ENCODE measurements at regions not wholly inside any gene's neighbourhood (a gene's known extent, or its start where the extent isn't known, plus 50 kb on each side); places are given as distances from the start of the nearest gene placed in this dataset.

GRCh38 chr18:78587626-78588600 lies 391.7 kb upstream of the SALL3 start:
- DNase-seq (ENCODE audit: low read depth in 3 of 3) = no peak

- no peak for DNase-seq (ENCODE audit: low read depth in 3 of 3)
Measured at GRCh38 chr18:78589916-78590437, 389.6 kb upstream of the SALL3 start.

- no peak for DNase-seq (ENCODE audit: low read depth in 3 of 3)
Measured at GRCh38 chr18:78595453-78595852, 384.2 kb upstream of the SALL3 start.

- no peak for DNase-seq (ENCODE audit: low read depth in 3 of 3)
Measured at GRCh38 chr18:78595924-78596573, 383.6 kb upstream of the SALL3 start.

- no peak for DNase-seq (ENCODE audit: low read depth in 3 of 3)
Measured at GRCh38 chr18:78596794-78597345, 382.7 kb upstream of the SALL3 start.

- DNase-seq (ENCODE audit: low read depth in 3 of 3) = no peak
Measured at GRCh38 chr18:78601349-78601748, 378.3 kb upstream of the SALL3 start.

- no peak for DNase-seq (ENCODE audit: low read depth in 3 of 3)
Measured at GRCh38 chr18:78601923-78602322, 377.7 kb upstream of the SALL3 start.

GRCh38 chr18:78602430-78602829 lies 377.2 kb upstream of the SALL3 start:
- no peak for DNase-seq (ENCODE audit: low read depth in 3 of 3)

- DNase-seq (ENCODE audit: low read depth in 3 of 3) = no peak
Measured at GRCh38 chr18:78603102-78603983, 376.3 kb upstream of the SALL3 start.

GRCh38 chr18:78605255-78605654 lies 374.4 kb upstream of the SALL3 start:
- DNase-seq (ENCODE audit: low read depth in 3 of 3) = no peak

- no peak for DNase-seq (ENCODE audit: low read depth in 3 of 3)
Measured at GRCh38 chr18:78607221-78607620, 372.4 kb upstream of the SALL3 start.

GRCh38 chr18:78607784-78608183 lies 371.8 kb upstream of the SALL3 start:
- DNase-seq (ENCODE audit: low read depth in 3 of 3) = no peak

- no peak for DNase-seq (ENCODE audit: low read depth in 3 of 3)
Measured at GRCh38 chr18:78610179-78610578, 369.4 kb upstream of the SALL3 start.

GRCh38 chr18:78611201-78611800 lies 368.3 kb upstream of the SALL3 start:
- no peak for DNase-seq (ENCODE audit: low read depth in 3 of 3)

- DNase-seq (ENCODE audit: low read depth in 3 of 3) = no peak
Measured at GRCh38 chr18:78611869-78612268, 367.7 kb upstream of the SALL3 start.

GRCh38 chr18:78612318-78612717 lies 367.3 kb upstream of the SALL3 start:
- DNase-seq (ENCODE audit: low read depth in 3 of 3) = no peak

- no peak for DNase-seq (ENCODE audit: low read depth in 3 of 3)
Measured at GRCh38 chr18:78612801-78613200, 366.8 kb upstream of the SALL3 start.

- DNase-seq (ENCODE audit: low read depth in 3 of 3) = no peak
Measured at GRCh38 chr18:78618726-78619125, 360.9 kb upstream of the SALL3 start.

GRCh38 chr18:78619854-78620253 lies 359.8 kb upstream of the SALL3 start:
- no peak for DNase-seq (ENCODE audit: low read depth in 3 of 3)

- DNase-seq (ENCODE audit: low read depth in 3 of 3) = no peak
Measured at GRCh38 chr18:78620326-78620725, 359.3 kb upstream of the SALL3 start.

GRCh38 chr18:78621141-78621755 lies 358.4 kb upstream of the SALL3 start:
- no peak for DNase-seq (ENCODE audit: low read depth in 3 of 3)
